Body of pancreas (tissue), 4 donors: ENCODE measurements at regions not wholly inside any gene's neighbourhood (a gene's known extent, or its start where the extent isn't known, plus 50 kb on each side); places are given as distances from the start of the nearest gene placed in this dataset.

Experiments
- POLR2A ChIP-seq, 3 donors: fragments of 450-650 bp; IDR thresholded peaks; one replicate each; pipeline ENCODE4 v1.6.1; 2016; ENCODE audit warnings: antibody characterized with exemption in 3 of 3, mild to moderate bottlenecking in 2 of 3
- TF ChIP-seq, protein P1 (sequence below), 7 experiments: fragments of 450-650 bp in 4 of 7; fragments of 200-600 bp in 3 of 7; sonication (generic) in 3 of 7; IDR thresholded peaks; one replicate each; pipeline ENCODE4 v1.5.1; 2016 to 2019; ENCODE audit warnings: antibody characterized with exemption in 7 of 7

- TF ChIP-seq, protein P1, sequence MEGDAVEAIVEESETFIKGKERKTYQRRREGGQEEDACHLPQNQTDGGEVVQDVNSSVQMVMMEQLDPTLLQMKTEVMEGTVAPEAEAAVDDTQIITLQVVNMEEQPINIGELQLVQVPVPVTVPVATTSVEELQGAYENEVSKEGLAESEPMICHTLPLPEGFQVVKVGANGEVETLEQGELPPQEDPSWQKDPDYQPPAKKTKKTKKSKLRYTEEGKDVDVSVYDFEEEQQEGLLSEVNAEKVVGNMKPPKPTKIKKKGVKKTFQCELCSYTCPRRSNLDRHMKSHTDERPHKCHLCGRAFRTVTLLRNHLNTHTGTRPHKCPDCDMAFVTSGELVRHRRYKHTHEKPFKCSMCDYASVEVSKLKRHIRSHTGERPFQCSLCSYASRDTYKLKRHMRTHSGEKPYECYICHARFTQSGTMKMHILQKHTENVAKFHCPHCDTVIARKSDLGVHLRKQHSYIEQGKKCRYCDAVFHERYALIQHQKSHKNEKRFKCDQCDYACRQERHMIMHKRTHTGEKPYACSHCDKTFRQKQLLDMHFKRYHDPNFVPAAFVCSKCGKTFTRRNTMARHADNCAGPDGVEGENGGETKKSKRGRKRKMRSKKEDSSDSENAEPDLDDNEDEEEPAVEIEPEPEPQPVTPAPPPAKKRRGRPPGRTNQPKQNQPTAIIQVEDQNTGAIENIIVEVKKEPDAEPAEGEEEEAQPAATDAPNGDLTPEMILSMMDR (IDR thresholded peaks at IDR 0.05) = no peak
- no peak for TF ChIP-seq POLR2A (IDR thresholded peaks at IDR 0.05)
These were observed 62.8 kb upstream of the ATL2 start for GRCh38 chr2:38439863-38440262.
